MCF 10A (cell line): ENCODE measurements at regions not wholly inside any gene's neighbourhood (a gene's known extent, or its start where the extent isn't known, plus 50 kb on each side); places are given as distances from the start of the nearest gene placed in this dataset.

ENCODE experiments used
- BruUV-seq: library from RNA; stranded (reverse); fragments of 400-500 nt; replicated peaks from 2 replicates; lab custom pipeline; 2021; lab: Mats Ljungman, UMichigan
- CTCF ChIA-PET: fragments of 300-600 bp; sonication (Branson Sonifier 250); formaldehyde crosslinking; extraction: SDS; loops from one replicate; lab custom pipeline; 2021; ENCODE audit warnings: antibody characterized with exemption, inconsistent platforms; lab: Yijun Ruan, JAX
- POLR2A ChIA-PET: fragments of 300-600, 350-650 bp; sonication (Branson Sonifier 250); formaldehyde crosslinking; extraction: SDS; loops from one replicate; lab custom pipeline; 2020; ENCODE audit warnings: antibody characterized with exemption, inconsistent platforms; lab: Yijun Ruan, JAX
- DNase-seq: peaks from one replicate; pipeline ENCODE4 v3.0.0-alpha.2; 2018; ENCODE audit not compliant: unreplicated experiment
- H3K27ac Mint-ChIP-seq: one replicate; pipeline ENCODE4 v1.8.0; 2022; ENCODE audit warnings: mild to moderate bottlenecking, low read depth, mixed read lengths; ENCODE audit not compliant: unreplicated experiment
- H3K27me3 Mint-ChIP-seq: one replicate; pipeline ENCODE4 v1.8.0; 2022; ENCODE audit warnings: mixed read lengths; ENCODE audit not compliant: insufficient read depth, unreplicated experiment
- H3K36me3 Mint-ChIP-seq: one replicate; pipeline ENCODE4 v1.8.0; 2022; ENCODE audit warnings: mild to moderate bottlenecking, moderate library complexity, mixed read lengths; ENCODE audit not compliant: insufficient read depth, unreplicated experiment
- H3K4me1 Mint-ChIP-seq: one replicate; pipeline ENCODE4 v1.8.0; 2022; ENCODE audit warnings: mixed read lengths; ENCODE audit not compliant: insufficient read depth, unreplicated experiment
- H3K4me3 Mint-ChIP-seq: one replicate; pipeline ENCODE4 v1.8.0; 2022; ENCODE audit warnings: mild to moderate bottlenecking, moderate library complexity, mixed read lengths; ENCODE audit not compliant: unreplicated experiment
- H3K9me3 Mint-ChIP-seq: one replicate; pipeline ENCODE4 v1.8.0; 2022; ENCODE audit warnings: mixed read lengths; ENCODE audit not compliant: unreplicated experiment
- CTCF ChIP-seq: fragments of 200-600 bp; IDR thresholded peaks from one replicate; pipeline ENCODE4 v1.8.0; 2022; ENCODE audit warnings: antibody characterized with exemption, mild to moderate bottlenecking; ENCODE audit not compliant: unreplicated experiment
- intact Hi-C: fragments of 100-400 bp; cut with micrococcal nuclease; formaldehyde crosslinking; loops from 2 replicates; pipeline ENCODE4 v1.14.1; 2022

- no peak for TF ChIP-seq CTCF
- no peaks in the 10 kb centered on the region for H3K36me3 Mint-ChIP-seq
- intact Hi-C loops: no loop called here
- no peak overlapping the region for H3K27ac Mint-ChIP-seq
- BruUV-seq: no TSS peak
- no peak for DNase-seq
- no peaks in the 10 kb centered on the region for H3K9me3 Mint-ChIP-seq
- peaks cover 44% of the 10 kb centered on the region for H3K27me3 Mint-ChIP-seq
- POLR2A ChIA-PET: no interaction called here
- CTCF ChIA-PET: interaction anchor here (0.6 to 1.2 kb wide), 2 partner anchors 29 to 117 kb away, joined by 3 to 4 read pairs; no protein-coding TSS in a partner anchor
- H3K4me3 Mint-ChIP-seq: no peak overlapping the region
- no peaks in the 10 kb centered on the region for H3K4me1 Mint-ChIP-seq
These were observed 68.5 kb upstream of the IGLL5 start for GRCh38 chr22:22818861-22819855.

GRCh38 chr22:22820076-22820475, 67.5 kb upstream of the IGLL5 start:
- CTCF ChIA-PET: no interaction called here
- intact Hi-C loops: no loop called here
- Mint-ChIP-seq H3K4me1 (no peaks in the 10 kb centered on the region), H3K4me3 (no peak overlapping the region), H3K36me3 (no peaks in the 10 kb centered on the region), H3K27me3 (peaks cover 45% of the 10 kb centered on the region), H3K9me3 (no peaks in the 10 kb centered on the region), H3K27ac (no peak overlapping the region)
- no peak for TF ChIP-seq CTCF
- no peak for DNase-seq
- no TSS peak for BruUV-seq
- POLR2A ChIA-PET: no interaction called here

- POLR2A ChIA-PET: no interaction called here
- CTCF ChIA-PET: no interaction called here
- no TSS peak for BruUV-seq
- H3K36me3 Mint-ChIP-seq: no peaks in the 10 kb centered on the region
- H3K27ac Mint-ChIP-seq: no peak overlapping the region
- no peaks in the 10 kb centered on the region for H3K9me3 Mint-ChIP-seq
- no peak overlapping the region for H3K4me3 Mint-ChIP-seq
- no peak for TF ChIP-seq CTCF
- no peak for DNase-seq
- H3K27me3 Mint-ChIP-seq: peaks cover 47% of the 10 kb centered on the region
- intact Hi-C loops: no loop called here
- H3K4me1 Mint-ChIP-seq: no peaks in the 10 kb centered on the region
These were observed 67.0 kb upstream of the IGLL5 start for GRCh38 chr22:22820626-22821025.

GRCh38 chr22:22821340-22821739, 66.3 kb upstream of the IGLL5 start:
- no peak for TF ChIP-seq CTCF
- Mint-ChIP-seq H3K36me3 (no peaks in the 10 kb centered on the region), H3K9me3 (no peaks in the 10 kb centered on the region), H3K27me3 (peaks cover 47% of the 10 kb centered on the region), H3K4me3 (no peak overlapping the region), H3K27ac (no peak overlapping the region), H3K4me1 (no peaks in the 10 kb centered on the region)
- BruUV-seq: no TSS peak
- POLR2A ChIA-PET: no interaction called here
- DNase-seq: no peak
- intact Hi-C loops: no loop called here
- CTCF ChIA-PET: interaction anchor here (0.6 kb wide), 1 partner anchor 61 kb away, joined by 3 read pairs; no protein-coding TSS in a partner anchor
